Activated CD4-positive, alpha-beta T cell treated with anti-CD3 and anti-CD28 coated beads for 4 hours (primary cell): ENCODE measurements at regions not wholly inside any gene's neighbourhood (a gene's known extent, or its start where the extent isn't known, plus 50 kb on each side); places are given as distances from the start of the nearest gene placed in this dataset.

Source experiments
- DNase-seq, 2 donors: peaks; one replicate each; pipeline ENCODE4 v3.0.0-alpha.2; 2020

GRCh38 chr1:199953651-199954050 is 73.9 kb upstream of the NR5A2 start:
- DNase-seq: no peak

DNA sequence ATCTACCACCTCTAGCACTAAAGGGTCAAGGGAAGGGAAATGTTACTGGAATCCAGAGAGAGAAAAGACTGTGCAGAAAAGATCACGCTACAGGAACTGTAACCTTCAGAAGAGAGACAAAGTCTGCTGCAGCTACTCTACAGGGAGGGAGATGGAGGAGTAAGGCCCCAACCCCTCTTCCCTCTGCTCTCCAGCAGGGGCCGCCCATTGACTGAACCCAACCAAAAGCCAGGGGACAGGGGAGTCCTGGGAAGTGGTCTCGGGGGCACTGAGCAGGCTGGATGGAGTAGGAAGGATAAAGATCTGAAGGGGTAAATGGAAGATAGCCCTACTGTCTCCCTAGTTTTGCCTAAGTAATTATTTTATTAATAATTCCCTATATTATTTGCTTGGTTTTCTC is 72.8 kb upstream of the NR5A2 start:
- DNase-seq: no peak

- no peak for DNase-seq
Observed at GRCh38 chr1:199955235-199955634, 72.3 kb upstream of the NR5A2 start.

DNA sequence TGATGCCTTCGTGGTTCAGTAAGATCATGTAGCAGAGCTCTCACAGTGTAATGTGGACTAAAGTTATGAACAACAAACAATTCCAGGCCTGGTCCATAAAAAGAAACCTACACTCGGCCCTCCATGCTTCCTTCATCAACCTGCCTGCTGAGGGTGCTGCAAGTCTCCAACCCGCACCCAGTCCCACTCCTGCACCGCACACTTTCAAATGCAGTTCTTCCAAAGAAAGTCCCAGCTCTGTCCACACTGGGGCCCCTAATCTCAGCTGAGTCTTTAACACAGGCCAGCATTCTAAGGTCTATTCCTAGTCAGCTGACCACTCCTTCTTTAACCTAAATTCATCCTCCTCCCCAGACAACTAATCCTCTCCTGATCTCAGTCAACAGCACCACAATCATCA is 71.5 kb upstream of the NR5A2 start:
- DNase-seq: no peak

DNA sequence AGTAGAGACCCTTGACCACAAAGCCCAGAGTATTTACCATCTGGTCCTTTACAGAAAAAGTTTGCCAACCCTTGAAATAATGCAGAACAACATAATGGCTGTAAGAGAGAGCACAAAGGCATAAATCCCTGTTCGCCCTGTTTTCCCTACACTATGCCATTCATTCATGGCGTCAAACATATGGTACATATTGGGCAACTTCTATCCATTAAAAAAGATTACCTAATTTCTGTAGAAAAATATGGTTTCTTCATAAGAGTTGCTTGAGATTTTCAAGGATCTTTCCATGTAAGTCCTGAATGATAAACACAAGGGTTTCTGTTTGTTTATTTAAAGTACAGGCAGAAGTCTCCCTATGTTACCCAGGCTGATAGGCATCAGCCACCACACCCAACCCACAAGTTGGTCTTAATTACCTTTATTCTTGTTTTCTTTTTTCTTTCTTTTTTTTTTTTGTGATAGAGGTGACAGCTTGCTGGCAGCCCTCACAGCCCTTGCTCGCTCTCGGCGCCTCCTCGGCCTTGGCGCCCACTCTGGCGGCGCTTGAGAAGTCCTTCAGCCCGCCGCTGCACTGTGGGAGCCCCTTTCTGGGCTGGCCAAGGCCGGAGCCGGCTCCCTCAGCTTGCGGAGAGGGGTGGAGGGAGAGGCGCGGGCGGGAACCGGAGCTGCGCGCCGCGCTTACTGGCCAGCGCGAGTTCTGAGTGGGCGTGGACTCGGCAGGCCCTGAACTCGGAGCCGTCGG is 68.3 kb upstream of the NR5A2 start:
- no peak for DNase-seq

DNA sequence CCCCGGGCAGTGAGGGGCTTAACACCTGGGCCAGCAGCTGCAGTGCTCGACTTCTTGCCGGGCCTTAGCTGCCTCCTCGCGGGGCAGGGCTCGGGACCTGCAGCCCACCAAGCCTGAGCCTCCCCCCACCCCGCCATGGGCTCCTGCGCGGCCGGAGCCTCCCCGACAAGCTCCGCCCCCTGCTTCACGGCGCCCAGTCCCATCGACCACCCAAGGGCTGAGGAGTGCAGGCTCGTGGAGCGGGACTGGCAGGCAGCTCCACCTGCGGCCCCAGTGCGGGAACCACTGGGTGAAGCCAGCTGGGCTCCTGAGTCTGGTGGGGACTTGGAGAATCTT is 67.8 kb upstream of the NR5A2 start:
- DNase-seq: no peak

DNA sequence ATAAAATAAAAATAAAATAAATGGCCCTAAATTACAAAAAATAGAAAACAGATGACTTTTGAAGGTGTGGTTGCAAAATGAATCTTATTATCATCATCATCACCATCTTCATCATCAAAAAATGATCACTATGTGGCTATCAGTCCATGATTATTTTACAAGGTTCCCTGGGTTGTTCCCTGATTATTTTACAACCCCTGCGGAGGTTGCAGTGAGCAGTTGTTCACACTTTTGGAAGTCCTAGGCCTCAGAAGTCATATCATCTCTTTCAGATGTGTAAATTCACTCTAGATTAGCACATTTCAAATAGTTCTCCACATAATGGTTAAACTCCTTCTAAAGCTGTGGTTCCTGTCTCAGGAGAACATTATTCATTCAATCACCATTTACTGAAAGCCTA is 57.4 kb upstream of the NR5A2 start:
- DNase-seq: no peak

GRCh38 chr1:199976496-199977144 is 50.9 kb upstream of the NR5A2 start:
- no peak for DNase-seq
